Bronchial epithelial cell (primary cell): ENCODE measurements at regions not wholly inside any gene's neighbourhood (a gene's known extent, or its start where the extent isn't known, plus 50 kb on each side); places are given as distances from the start of the nearest gene placed in this dataset.

Experiments used
- DNase-seq: peaks from one replicate; pipeline ENCODE4 v3.0.0-alpha.2; 2010; ENCODE audit warnings: low read depth
- FAIRE-seq: peaks from 2 replicates; lab custom pipeline; 2011; peaks lifted over from hg19 to GRCh38; lab: Jason Lieb, UNC
- H3K27me3 ChIP-seq: 2 replicates; pipeline ENCODE4 v1.5.1; 2011; ENCODE audit warnings: low read length; ENCODE audit not compliant: control insufficient read depth, insufficient read depth
- H3K36me3 ChIP-seq: 2 replicates; pipeline ENCODE4 v1.5.1; 2011; ENCODE audit warnings: low read length; ENCODE audit not compliant: control insufficient read depth, insufficient read depth
- H3K4me3 ChIP-seq: 2 replicates; pipeline ENCODE4 v1.5.1; 2011; ENCODE audit warnings: mild to moderate bottlenecking, low read depth, low read length, control low read depth
- TF ChIP-seq, protein P1 (sequence below): IDR thresholded peaks from 2 replicates; pipeline ENCODE4 v1.5.1; 2011; ENCODE audit warnings: mild to moderate bottlenecking, moderate library complexity, low read length, control low read depth, inconsistent platforms; ENCODE audit not compliant: insufficient read depth, severe bottlenecking

DNA sequence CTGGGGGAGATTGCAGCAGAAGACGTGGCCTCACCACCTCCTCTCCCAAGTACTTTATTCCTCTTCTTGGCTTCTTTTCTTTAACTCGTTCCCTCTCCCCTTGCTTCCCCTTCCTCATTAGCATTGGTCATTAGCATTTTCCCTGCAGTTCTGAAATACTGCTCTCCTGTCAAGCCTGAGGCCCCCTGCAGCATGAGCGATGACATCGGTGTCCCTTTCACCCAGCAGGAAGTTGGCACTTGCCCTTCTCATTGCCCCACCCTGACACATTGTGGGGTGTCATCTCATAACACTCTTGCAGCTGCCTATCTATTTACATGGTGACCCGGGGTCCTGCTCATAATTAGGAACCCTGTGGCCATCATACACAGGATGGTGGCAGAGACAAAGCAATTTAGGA is 167.1 kb downstream of the ARRDC4 start:
- Histone ChIP-seq H3K4me3 (no peak overlapping the region), H3K36me3 (no peaks in the 10 kb centered on the region), H3K27me3 (no peaks in the 10 kb centered on the region)
- TF ChIP-seq, protein P1, sequence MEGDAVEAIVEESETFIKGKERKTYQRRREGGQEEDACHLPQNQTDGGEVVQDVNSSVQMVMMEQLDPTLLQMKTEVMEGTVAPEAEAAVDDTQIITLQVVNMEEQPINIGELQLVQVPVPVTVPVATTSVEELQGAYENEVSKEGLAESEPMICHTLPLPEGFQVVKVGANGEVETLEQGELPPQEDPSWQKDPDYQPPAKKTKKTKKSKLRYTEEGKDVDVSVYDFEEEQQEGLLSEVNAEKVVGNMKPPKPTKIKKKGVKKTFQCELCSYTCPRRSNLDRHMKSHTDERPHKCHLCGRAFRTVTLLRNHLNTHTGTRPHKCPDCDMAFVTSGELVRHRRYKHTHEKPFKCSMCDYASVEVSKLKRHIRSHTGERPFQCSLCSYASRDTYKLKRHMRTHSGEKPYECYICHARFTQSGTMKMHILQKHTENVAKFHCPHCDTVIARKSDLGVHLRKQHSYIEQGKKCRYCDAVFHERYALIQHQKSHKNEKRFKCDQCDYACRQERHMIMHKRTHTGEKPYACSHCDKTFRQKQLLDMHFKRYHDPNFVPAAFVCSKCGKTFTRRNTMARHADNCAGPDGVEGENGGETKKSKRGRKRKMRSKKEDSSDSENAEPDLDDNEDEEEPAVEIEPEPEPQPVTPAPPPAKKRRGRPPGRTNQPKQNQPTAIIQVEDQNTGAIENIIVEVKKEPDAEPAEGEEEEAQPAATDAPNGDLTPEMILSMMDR: no peak
- FAIRE-seq: no peak
- no peak for DNase-seq

DNA sequence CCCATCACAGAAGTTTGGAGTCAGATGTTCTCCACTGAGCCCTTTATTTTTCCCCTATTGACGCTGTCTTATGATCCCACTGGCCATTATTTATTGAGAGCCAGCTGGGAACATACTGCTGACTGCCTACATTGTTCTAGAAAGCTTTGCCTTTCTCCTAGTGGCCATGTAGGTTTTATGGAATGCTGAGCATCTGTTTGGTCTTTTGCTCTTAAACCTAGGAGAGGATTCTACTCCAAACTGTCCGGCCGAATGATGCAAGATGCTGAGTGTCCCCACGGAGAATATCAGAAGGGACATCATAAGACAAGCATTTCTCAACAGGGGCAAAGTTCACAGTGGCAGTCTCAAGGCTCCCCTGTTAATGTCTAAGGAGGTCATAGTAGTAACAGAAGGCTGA is 171.4 kb downstream of the ARRDC4 start:
- TF ChIP-seq, protein P1: no peak
- DNase-seq: no peak

DNA sequence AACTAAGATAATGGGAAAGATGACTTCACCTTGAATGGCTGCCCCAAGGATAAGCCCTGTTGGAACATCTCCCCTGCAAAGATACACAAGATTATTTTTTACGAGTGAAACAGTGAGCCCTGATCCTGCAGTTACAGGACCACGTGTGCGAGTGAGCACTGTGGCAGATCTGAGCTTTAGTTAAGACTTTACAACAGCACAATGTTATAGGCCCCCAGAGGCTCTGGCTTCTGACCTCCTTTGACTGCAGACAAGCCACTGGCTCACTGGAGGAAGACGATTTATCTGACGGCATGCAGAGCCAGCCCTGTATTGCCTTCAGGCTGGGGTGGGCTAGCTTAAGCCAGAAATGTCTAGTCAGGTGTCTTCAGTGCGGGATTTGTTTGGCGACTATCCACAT is 174.4 kb downstream of the ARRDC4 start:
- Histone ChIP-seq H3K4me3 (no peak overlapping the region), H3K27me3 (no peaks in the 10 kb centered on the region), H3K36me3 (no peaks in the 10 kb centered on the region)
- no peak for DNase-seq
- no peak for FAIRE-seq
- TF ChIP-seq, protein P1: no peak

More for the DNA sequence above, 171.4 kb downstream of the ARRDC4 start:
- Histone ChIP-seq H3K4me3 (no peak overlapping the region), H3K27me3 (no peaks in the 10 kb centered on the region), H3K36me3 (no peaks in the 10 kb centered on the region)
- FAIRE-seq: no peak

DNA sequence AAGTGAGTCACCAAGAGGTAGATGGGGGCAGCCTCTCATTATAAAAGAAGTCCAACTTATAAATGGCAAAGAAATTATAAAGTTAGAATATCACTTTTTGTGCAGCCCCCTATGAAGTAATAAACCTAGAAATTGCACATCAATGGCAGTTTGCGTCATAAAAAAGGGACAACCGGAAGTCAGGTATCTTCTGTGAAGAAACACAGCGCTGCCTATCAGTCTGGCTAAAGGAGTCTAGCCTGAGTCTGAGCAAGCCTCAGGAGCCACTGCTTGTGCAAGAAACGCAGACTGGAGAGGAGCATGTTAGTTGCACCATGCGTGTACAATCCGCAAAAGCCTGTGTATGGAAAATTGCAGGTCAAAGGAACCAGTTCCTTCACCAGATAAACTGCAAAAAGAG is 178.4 kb downstream of the ARRDC4 start:
- TF ChIP-seq, protein P1: no peak
- H3K36me3 ChIP-seq: no peaks in the 10 kb centered on the region
- FAIRE-seq (no peak), DNase-seq (no peak)
- H3K27me3 ChIP-seq: no peaks in the 10 kb centered on the region
- no peak overlapping the region for H3K4me3 ChIP-seq

DNA sequence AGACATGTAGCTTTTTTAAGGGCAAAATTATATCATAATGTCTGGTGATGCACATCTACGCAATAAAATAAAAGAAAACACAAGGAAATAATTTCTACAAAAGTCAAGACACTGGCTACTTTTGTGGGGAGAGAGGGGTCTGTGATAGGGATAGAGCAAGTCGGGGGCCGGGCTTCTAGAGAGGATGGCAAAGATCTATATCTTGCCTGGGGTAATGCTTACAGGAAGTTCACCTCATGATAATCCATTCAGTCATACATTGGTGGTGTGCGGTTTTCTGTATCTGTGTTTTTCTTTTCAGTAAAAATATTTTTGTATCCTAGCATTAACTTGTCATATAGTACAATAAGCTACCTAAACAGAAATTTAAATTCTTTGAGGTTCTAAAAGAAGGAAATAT is 178.8 kb downstream of the ARRDC4 start:
- H3K36me3 ChIP-seq: no peaks in the 10 kb centered on the region
- no peak overlapping the region for H3K4me3 ChIP-seq
- TF ChIP-seq, protein P1: no peak
- DNase-seq (no peak), FAIRE-seq (no peak)
- H3K27me3 ChIP-seq: no peaks in the 10 kb centered on the region

DNA sequence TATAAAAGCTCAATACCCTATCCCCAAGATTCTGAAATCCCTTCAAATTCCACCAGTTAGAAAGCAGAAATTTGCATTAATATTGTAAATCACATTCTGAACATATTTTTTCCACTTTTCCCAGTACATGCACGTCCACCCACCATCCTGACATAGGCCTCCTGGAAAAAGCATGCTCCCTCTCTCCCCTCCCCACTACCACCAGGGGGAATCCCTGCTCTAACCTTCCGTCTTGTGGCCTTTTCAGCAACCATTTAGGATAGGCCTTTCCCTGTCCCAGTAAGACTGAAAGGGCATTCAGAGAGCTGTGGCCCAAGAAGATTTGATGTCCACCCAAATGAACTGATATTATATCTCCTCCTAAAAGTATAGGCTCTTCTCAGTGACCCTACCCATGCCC is 182.1 kb downstream of the ARRDC4 start:
- FAIRE-seq (no peak), DNase-seq (no peak)
- Histone ChIP-seq H3K27me3 (no peaks in the 10 kb centered on the region), H3K4me3 (no peak overlapping the region), H3K36me3 (no peaks in the 10 kb centered on the region)
- TF ChIP-seq, protein P1: no peak
